SU-DHL-6 (cell line): ENCODE measurements at regions not wholly inside any gene's neighbourhood (a gene's known extent, or its start where the extent isn't known, plus 50 kb on each side); places are given as distances from the start of the nearest gene placed in this dataset.

Experiments
- EZH2phosphoT487 ChIP-seq: fragments of 200-600 bp; sonication (generic), shearing (Covaris generic); conservative IDR thresholded peaks from 2 replicates; pipeline ENCODE4 v1.6.1; 2018; ENCODE audit warnings: mild to moderate bottlenecking, antibody characterized with exemption, low read length, moderate library complexity, mixed read lengths
- TF ChIP-seq, protein P1 (sequence below): fragments of 200-600 bp; sonication (generic); IDR thresholded peaks from one replicate; pipeline ENCODE4 v1.5.1; 2017; ENCODE audit warnings: antibody characterized with exemption, mild to moderate bottlenecking, low read length, moderate library complexity; ENCODE audit not compliant: insufficient read depth, poor library complexity, severe bottlenecking

- TF ChIP-seq, protein P1, sequence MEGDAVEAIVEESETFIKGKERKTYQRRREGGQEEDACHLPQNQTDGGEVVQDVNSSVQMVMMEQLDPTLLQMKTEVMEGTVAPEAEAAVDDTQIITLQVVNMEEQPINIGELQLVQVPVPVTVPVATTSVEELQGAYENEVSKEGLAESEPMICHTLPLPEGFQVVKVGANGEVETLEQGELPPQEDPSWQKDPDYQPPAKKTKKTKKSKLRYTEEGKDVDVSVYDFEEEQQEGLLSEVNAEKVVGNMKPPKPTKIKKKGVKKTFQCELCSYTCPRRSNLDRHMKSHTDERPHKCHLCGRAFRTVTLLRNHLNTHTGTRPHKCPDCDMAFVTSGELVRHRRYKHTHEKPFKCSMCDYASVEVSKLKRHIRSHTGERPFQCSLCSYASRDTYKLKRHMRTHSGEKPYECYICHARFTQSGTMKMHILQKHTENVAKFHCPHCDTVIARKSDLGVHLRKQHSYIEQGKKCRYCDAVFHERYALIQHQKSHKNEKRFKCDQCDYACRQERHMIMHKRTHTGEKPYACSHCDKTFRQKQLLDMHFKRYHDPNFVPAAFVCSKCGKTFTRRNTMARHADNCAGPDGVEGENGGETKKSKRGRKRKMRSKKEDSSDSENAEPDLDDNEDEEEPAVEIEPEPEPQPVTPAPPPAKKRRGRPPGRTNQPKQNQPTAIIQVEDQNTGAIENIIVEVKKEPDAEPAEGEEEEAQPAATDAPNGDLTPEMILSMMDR, result no peak
- no peak for TF ChIP-seq EZH2phosphoT487
Observed at GRCh38 chr21:41604583-41605041, 96.7 kb upstream of the TMPRSS2 start.
